GM19372 (cell line): ENCODE measurements at regions not wholly inside any gene's neighbourhood (a gene's known extent, or its start where the extent isn't known, plus 50 kb on each side); places are given as distances from the start of the nearest gene placed in this dataset.

Experiments used
- ATAC-seq: cut with Tn5 transposase; IDR thresholded peaks from one replicate; pipeline ENCODE4 v1.9.1; 2021; ENCODE audit warnings: mild to moderate bottlenecking, low read depth, moderate library complexity; ENCODE audit not compliant: unreplicated experiment

DNA sequence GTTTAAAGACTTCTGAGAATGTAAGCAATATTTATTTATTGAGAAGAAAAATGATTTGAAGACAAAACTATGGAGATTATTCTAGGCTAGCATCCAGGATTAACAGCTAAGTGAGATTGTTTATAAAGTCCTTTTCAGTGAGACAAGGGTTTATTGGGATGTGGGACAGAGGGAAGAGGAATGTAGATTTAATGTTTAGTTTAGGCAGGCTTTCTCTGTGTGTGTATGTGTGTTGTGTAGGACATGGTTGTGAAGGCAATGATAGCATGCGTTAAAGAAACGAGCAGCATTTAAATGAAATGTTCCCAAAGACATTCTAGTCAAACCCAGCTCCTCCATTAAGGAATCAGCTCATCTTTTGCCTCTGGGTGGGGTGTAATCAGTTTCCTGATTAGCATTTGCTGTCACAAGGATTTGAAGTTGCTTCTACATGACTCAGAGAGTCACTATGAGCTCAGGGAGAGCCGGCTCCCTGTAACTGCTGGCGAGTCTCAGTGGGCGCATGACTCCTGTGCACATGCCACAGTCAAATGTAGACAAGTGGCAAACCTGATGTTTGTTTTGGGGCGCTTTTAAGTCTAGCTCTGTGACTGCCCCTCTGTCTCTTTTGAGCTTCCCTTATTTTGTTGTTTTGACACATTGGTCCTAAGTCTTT is 442.2 kb upstream of the CELF4 start:
- ATAC-seq: no peak

DNA sequence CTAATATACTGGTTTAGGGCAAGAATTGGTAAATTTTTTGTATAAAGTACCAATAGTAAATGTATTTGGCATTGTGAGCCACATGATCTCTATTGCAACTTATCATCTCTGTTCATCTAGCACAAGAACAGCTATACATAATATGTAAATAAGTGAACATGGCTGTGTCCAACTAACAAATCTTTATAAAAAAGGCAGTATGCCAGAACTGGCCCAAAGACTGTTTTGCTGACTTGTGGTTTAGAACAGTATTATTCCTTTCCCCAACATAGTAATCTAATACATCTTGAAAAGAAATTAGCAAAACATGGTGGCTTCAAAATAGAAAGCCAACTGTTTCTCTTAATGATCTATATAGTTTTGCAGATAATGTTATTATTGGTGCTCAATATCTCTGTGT is 441.4 kb upstream of the CELF4 start:
- no peak for ATAC-seq

DNA sequence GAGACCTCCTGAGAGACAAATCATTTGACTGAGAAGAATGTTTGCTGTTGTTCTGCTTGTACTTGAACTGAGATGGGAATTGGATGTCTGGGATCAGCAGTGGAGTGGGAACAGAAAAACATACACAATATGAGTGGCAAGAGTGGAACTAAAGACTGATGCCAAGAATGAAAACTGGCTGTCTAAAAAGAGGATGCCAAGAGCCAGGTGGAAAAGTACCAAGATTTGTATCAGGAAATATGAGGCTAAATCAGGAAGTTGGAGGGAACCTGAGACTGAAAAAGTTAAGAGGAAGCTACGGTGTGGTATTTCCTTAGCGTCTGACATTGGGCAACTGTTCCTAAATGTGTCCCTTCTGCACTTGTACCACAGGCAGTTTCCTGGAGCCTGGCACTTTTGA is 440.9 kb upstream of the CELF4 start:
- no peak for ATAC-seq

DNA sequence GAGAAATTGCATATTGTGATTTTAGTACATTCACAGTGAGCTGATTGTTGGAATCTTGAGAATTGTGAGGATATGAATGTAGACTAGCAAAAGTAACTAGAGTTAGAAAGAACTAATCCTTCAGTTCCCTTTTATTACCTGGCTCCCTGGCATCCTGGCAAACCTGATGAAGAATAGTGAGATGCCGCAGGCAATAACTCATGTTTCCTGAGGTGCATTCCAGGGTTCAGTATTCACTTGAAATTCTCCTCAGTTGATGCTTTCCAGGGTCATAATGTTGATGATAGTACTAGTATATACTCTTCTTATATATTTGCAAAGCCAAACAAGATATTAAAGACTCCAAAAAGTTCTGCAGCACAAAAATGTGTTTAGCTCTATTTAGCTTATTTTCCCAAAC is 432.1 kb upstream of the CELF4 start:
- ATAC-seq: no peak

DNA sequence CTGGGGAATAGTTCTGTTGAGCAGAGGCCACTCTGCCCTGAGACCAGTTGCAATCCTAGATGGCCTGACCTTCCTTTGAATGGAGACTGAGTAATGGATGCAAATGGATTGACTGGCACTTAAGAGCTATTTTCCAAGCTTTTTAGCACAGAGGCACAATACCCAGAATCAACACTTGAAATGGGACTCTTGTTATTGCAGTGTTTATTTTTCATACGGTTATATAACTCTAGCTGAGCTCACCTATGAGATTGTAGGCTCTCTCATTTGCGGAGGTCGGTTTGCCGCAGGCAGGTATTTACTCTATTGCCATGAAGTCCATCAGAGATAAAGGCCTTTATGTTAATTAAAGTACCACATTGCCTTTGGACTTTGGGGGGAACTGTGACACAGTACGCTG is 422.3 kb upstream of the CELF4 start:
- no peak for ATAC-seq

DNA sequence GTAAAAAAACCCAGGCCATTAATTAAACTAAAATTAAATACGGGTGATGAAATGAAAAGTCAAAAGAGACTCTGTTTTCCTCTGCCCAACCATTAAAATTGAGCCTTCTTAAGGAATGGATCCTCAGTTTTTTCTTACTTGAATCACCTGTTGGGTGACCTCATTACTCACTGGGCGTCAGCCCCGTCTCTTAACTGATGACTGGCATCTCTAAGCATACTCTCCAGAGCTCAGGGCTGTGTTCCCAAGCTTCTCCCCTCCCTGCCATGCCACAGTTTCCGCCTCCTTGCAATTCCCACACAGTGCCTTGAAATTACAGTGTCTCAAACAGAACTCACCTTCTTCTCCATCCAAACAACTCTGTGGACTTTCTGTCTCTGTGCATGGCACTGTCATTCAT is 421.1 kb upstream of the CELF4 start:
- no peak for ATAC-seq

DNA sequence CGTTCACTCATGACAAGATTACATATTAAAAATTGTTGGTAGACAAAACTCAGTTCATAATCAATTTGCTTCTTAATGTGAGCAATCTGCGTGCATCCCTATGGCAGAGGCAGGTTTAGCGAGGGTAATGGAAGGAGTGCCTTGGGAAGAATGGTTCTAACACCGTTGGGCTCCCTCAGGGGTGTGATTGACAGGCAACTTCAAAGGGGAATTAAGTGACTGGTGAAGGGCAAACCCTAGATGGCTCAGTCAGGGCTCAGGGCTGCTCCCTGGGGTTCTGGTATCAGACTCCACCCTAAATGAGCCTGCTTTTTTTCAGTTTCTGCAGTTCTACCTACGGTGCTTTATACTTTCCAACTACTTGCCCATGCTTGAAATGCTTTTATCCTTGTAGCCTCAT is 419.5 kb upstream of the CELF4 start:
- ATAC-seq: no peak

DNA sequence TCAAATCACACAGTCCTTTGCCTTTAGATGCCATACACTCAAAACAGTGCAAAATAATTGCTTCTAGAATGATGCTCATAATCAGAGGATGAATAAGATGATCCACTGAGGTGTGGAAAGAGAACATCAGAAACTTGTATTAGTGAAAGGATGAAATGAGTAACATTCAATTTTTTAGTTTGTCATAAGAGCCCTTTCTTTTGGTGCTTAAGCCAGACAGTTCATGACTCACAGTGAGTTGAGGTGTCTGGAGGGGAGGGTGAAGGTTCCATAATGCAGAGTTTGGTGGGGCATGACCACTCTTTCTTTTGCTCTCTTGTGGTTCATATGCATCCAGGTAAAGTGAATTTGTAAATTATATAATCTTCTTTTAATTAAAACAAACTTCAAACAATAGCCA is 415.0 kb upstream of the CELF4 start:
- ATAC-seq: no peak

DNA sequence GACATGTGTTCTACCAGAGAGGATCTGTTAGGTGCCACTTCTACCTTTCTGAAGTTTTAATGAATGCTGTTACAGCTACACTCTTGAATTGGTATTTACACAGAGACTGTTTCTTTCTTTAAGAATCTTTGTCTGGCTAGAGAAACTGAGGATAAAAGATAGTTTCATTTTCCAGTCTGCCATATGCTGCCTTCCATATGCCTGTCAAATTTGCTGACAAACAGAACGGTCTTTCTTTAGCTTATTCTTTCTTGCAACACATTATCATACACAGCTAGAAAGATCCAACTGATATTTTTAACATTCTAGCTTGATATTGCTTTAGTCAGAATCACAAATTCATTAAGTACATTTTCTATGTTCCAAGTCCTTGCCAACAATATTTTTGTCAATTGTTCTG is 409.8 kb upstream of the CELF4 start:
- ATAC-seq: no peak

DNA sequence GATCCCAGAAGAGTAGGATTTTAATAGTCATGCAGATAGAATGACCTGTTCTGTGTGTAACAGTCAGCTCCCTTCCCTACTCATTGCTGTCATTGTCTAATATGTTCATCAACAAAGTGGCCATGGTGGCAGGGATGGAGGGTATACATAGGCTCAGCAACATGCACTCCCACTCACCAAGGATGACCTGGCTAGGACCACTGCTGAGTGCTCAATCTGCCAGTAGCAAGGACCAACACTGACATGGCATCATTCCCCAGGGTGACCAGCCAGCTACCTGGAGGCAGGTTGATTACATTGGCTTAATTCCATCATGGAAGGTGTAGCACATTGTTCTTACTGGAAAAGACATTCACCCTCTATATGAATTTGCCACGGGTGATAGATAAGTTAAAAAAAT is 401.7 kb upstream of the CELF4 start:
- ATAC-seq: no peak

DNA sequence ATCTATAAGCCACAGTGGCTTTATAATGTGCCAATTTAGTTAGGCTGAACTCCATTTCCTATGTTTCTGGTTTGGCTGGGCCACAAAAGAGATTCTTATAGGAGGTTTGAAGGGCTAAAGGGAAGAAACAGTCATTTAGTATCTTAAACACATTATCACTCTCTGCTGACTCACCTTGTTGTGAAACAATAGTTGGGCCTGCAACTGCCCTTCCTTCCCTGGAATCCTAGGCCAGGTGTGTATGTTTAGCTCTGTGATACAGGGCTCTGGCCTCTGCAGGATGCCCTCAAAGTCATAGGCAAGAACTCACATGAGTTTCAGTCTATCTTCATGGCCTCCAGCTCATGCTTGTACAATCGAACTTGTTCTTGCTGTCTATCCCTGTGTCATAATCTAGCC is 400.0 kb upstream of the CELF4 start:
- ATAC-seq: no peak

DNA sequence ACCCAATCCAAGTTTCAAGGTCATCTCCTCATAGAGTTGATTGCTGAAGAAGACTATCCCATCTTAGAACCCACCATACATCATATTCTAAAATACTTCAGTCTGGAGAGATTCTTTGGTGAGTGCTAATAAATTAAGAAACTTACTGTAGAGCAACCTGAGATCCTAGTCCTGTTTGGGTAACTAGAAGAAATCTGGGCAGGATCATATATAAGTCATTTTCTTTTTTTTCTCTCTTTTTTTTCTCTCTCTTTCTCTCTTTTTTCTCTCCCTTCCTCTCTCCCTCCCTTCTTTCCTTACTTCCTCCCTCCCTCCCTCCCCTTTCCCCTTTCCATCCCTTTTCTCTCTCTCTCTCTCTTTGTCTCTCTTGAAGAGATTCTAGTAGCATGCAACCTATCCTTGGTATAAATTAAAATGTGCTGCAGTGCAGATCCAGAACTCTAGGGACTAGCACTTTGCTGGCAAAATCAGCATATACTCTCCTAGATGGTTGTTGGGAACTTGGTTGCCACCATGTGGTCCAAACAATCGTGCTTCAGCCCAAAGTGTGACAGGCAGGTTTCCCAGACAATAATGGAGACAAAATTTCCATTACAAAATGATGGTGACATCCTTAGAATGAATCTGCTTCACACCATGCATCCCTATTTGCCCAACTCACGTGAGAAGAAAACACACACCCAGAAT is 399.4 kb upstream of the CELF4 start:
- no peak for ATAC-seq

DNA sequence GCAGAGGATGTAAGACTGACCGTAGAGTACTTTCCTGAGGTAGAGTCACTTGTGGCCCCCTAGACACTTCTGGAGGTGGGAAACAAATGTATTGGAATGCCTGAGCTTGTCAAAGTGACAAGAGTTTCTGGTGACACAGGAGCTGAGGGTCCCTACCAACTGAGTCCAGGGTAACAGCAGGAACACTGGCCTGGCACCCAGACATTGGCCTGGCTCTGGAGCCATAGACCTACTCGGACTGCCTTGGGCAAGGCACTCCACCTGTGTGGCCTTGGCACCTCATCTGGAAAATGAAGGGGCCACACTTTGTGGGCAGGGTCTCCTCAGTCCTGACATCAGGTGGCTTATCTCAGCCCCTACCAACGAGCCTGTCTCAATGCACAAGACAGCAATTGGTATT is 398.2 kb upstream of the CELF4 start:
- no peak for ATAC-seq

DNA sequence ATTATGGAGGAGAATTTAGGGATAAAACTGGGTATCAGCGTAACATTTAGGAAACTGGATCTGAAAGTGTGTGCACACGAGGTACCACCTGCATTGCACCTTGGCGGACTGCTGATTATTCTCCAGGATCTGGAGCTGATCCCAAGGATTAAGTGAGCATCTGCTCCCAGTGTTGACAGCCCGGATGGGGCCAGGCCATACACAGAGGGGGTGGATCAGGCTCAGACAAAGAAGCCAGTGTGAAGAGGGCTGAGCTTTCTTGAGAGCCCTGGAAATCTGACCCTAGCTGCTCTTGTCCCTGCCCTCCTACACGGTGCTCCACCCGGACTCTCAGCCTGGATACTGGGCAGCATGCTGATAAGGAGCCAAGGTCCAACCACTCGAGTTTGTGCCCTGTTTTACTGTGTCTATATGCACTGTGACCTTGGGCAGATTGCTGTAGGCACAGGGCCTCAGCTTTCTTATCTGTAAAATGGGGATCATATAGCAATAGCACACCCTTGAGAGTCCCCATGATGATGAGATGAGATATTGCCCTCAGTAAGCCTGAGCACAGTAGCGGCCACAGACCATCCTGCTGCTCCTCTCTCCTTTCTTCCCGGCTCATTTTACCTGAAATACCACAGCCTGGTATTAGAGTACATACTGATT is 396.8 kb upstream of the CELF4 start:
- no peak for ATAC-seq

DNA sequence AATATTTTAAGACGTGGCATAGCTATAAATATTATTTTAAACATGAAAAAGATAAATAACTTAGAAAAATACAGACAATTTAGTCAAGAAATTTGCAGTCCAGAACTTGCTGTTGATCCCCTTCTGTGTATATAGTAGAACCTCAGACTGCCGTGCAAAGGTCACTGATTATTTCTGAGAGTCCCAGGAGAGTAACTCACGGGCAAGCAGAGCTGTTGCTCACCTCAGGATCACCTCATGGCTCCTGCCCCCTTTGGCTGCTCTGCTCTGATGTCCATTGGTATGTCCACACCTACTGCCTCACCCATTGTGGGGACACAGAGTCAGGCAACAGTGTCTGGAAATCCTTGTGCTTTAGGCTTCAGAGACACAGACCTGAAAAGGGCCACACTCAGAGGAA is 392.9 kb upstream of the CELF4 start:
- ATAC-seq: no peak

DNA sequence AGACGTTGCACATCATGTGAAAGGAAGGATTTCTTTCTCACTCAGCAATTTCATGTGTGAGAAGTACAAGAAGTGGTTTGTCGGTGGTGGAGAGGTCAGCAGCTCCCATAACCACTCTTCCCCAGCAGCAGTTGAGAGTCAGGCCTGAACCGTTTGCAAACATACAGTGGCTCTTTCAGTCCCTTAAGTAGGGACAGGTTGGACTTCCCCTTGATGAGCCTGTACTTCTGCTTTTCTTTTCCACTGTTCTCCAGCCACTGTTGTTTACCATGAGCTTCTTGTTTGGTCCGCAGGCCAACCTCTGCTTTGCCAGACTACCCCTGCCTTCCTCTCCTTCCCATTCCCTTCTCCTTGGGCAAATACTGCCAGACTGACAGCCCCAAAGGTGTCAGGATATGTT is 391.3 kb upstream of the CELF4 start:
- no peak for ATAC-seq

DNA sequence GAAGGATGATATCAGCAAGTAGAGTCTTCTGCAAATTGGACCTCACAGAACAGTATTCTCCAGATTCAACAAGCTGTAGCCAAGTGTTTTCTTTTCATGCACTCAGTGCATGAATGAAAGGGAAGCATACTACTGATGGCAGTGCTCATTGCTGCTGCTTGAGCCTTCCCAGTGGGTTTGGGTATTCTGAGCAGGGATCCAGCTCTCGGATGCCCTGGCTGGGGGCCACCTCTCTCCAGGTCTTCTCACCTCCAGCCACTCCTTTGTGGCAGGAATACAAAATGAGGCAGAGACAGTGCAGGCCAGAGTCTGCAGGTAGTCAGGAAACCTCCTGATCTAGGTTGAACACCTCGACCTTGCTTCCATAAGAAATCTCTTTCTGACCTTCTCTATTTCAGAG is 390.4 kb upstream of the CELF4 start:
- no peak for ATAC-seq

DNA sequence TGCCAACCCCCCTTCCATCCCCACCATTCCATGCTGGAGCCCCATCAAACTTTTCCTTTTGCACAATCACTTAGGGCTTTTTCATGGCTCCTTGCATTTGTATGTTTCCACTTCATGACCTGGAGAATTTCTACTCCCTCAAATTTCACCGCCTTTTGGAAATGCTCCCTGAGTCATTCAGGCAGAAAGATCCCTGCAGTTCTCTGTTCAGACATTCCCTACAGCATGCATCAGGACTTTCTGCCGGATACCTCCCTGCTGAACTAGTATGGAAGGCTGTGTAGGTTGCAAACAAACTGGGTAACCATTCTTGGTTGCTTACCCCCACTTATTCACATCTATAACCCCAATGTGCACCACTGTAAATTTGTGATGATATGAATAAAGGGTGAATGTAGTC is 389.6 kb upstream of the CELF4 start:
- ATAC-seq: no peak

DNA sequence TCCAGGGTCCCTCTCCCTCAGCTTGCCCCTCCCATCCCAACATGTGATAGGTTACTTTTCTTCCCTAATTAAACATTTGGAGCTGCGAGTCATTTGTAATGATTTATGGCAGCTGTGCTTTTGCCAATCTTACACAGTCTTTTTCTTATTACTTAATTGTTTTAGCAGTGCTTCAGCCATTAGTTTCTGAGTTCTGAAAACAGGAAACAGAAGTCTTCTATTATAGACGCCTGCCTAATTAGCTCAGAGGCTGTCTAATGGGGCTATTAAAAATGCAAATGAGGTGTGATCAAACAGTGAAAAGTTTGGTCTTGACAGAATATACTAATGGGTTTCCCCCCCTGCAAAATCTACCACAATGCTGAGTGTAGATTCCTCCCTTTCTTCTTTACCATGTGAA is 388.3 kb upstream of the CELF4 start:
- no peak for ATAC-seq

DNA sequence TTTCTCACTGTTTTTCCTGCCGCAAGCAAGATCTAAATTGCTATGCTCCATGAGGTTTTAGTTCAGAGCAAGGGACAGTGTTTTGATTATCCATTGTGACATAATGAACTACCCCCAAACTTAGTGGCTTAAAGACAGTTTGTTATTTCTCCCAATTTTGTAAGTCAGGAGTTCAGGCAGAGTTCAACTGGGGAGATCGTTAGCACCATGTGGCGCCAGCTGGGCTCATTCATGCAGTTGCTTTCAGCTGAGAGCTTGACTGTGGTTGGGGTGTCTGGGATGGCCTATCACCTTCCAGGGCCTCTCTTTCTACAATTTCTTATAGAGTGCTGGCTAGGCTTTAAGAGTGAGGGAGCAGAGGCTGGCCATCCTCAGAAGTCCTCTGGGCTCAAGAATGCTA is 382.9 kb upstream of the CELF4 start:
- no peak for ATAC-seq

DNA sequence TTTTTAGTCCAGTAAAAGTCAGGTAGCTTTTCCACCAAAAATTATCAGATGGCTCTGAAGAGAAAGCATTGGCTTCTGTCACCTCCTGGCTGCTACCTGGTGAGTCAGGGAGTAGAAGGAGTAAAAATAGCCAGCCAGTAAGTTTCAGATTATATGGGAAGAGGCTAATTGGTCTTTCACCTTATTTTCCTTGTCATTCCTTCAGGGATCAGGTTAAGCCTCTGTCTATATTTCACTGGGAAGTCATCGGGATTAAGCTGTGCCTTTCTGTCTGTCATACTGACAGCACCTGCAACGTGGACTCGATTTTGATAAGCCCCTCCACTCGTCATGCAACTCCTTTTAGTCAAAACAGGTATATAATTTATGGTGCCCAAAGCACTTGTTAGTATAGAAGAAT is 380.7 kb upstream of the CELF4 start:
- no peak for ATAC-seq

DNA sequence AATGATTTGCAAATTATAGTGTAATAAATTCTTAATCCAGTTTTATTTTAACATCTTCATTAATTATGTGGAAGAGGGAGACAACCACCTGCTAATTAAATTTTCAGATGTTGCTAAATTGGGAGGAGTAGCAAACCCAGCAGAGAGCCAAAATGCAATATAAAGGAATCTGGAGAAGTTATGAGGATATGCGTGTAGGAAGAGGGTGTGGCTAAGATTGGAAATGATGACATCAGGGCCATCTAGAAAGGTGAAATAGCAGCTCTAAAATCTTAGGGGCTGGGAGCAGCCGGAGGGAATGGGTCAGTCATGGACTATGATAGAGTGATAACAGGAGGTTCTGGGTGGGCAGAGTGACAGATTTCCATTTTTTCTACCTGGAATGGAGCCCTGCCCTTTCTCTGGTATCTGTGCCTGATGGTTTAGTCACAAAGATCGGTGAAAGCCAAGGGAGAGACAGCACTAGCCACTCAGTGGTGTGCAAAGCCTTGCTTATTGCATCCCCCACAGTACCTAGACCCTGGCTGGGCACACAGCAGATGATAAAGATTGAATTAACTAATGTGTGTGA is 379.2 kb upstream of the CELF4 start:
- no peak for ATAC-seq
